ENCODE measurements at regions not wholly inside any gene's neighbourhood (a gene's known extent, or its start where the extent isn't known, plus 50 kb on each side); places are given as distances from the start of the nearest gene placed in this dataset.
"Not testable (repeated sequence)": the region's sequence is repeated elsewhere in the genome, so short reads cannot be mapped to it uniquely, and the experiment has no call there.

DNA sequence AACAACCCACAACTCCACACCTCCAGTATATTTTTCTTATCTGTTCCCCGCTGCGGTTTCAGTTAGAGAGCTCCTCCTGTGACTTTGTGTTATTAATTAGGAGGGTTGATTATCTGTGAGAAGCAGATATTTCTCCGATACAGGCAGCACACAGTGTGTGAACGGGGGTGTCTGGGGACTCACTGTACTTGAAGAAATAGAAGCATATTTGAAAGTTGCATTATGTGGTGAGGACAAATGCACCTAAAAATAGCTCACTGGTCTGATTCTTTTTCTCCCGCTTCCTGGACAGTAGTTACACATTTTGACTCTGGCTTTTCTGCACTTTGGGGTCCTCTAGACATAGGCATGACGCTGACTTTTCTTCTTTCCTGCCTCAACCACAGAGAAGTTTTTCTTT lies 277.7 kb downstream of the VRK1 start:
- DNase-seq: no peak

DNA sequence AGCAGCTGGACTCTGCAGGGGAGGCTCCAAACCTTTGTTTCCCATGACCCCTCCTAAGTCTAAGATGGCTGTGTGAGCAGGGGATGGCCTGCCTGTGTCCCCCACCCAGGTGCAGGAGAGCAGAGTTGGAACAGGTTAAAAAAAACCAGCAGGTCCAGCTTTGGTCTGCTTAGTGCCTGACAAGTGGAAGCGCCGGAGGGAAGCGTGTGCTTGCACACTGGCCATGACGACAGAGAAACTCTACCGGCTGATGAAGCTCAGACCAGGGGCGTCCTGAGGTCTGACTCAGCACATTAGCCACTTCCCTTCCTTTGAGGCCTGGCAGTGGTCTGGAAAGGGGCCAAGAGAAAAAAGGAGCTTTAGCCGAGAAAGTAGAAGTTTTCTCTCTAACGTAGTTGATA lies 280.1 kb downstream of the VRK1 start:
- DNase-seq: no peak

DNA sequence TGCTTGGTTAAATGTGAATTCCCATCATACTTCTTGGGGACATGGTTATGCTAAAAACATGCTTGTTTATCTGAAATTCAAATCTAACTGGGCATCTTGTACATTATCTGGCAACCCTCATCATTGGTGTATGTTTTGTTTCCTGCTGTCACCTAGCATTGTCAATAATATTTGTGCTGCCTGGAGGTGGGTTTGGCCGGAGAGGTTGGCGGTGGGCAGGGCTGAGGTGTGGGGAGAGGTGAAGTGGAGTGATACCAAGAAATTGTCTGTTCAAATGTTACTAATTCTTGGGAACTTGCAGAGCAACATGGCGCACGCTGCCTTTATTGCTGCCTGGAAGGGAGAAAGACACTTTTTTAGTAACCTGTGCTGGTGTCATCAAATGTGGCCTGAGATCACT lies 280.5 kb downstream of the VRK1 start:
- no peak for DNase-seq

DNA sequence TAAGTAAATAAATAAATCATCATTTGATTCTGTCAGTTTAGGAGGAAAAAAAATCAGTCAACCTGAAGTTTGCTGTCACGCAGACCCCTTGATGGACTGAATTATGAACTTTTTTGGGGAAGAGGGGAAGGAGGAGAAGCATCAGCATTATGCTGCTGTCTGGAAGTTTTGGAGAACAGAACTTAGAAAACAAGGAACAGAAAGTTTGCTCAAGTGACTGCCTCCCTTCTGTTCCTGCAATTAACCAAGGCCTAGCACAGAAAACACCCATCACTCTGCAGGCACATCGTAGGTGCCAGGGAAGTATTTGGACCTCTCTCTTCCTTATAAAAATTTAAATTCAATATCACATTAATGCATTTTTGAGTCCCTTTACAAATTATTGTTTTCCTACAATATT lies 283.8 kb downstream of the VRK1 start:
- DNase-seq: no peak

DNA sequence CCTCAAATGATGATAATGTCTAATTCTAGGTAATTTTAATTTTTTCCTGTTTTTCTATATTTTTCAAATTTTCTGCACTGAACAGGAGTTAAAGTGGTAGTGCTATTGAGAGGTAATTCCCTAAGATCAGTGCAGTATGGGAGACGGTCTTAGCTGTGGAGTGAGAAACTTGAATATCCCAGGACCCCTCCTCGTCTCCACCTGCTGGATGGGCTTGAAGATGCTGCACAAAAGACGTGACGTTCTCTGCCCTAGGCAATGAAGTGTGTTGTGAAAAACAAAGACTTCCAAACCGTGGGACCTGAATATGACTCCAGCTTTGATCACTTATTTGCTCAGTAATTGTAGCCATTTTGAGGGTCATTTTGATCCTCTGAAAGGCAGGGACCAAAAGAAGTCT lies 298.1 kb downstream of the VRK1 start:
- no peak for DNase-seq

DNA sequence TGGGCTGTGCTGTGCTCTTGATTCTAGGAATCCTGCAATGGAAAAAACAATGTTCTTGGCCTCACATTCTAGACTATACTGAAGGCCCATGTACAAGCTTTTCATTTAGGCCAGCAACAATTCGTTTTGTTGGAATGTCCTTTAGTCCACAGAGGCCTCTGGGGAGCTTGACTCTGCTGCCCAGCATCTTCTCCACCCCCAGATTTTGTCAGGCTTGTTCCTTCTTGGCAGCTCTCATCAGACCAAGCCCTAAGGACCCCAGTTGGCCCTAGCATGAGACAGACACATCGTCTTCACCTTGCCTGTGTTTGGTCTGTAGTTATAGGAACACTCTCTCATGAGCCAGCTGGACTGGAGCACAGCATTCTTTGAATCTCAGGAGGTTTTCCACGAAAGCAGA lies 300.1 kb downstream of the VRK1 start:
- DNase-seq: no peak

DNA sequence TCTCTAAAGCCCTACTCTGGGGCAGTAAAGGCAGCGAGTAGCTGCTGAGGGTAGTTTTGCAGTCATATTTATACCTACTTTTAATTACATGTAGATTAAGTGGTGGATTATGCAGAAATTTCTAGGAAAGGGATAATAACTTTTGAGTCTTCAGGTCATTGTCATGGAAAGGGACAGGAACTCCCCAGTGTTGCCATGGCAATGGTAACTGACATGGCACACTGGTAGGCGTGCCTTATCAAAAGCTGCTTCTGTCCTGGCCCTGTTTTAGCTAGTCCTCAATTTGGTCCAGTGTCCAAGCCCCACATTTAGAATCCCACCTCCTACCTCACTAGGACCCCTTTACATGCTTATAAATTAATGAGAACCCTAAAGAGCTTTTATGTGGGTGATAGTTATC lies 303.1 kb downstream of the VRK1 start:
- DNase-seq: no peak

DNA sequence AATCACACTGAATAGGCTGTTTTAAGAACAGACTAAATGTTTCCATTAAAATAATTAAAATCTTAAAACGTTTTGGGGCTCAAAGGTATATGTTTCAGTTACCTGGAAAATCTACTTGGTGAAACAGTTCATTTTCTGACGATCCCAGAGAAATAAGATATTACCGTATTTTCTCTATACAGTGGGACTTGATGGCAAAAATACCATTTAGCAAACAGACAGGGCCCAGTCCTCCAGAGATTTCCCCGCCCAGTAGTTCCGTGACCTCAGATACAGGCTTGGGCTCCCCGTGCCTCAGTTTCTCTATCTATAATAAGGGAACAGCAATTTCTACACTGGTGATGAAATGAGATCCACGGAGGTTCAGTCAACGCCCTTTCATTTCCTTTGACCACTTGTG lies 304.4 kb downstream of the VRK1 start:
- DNase-seq: no peak

DNA sequence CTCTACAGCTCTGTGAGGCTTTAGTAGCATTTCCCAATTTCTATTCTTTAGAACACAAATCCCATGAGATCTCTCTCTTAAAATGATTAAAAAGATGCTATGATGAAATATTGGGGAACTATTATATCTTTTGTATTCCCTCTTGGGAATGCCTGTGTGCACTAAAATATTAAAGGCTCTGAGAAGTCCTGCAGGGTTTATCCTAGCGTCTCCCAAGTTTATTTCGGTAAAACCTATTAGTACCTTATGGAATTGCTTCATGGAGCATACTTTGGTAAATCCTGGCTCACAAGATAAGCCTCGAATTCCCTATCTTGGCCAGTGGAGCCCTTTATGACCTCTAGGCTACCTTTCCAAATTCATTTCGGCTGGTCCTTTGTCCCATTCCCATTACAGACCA lies 306.8 kb downstream of the VRK1 start:
- no peak for DNase-seq

DNA sequence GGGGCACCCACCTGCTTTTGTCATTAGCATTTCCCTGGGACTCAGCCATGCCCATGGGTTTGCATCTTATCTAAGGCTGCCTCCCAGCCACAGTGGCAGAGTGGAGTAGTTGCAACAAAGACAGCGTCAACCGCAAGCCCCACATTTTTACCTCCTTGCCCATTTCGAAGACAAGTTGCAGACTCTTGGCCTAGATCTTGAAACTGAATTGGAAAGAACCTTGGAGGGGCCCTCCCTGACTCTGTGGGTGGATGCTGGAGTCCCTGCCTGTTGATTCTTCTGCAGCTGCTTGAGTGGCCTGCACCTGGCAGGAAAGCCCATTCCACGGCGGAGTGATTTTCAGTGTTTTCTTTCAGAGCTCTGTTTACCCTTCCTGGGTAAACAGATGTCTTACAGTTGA lies 309.0 kb downstream of the VRK1 start:
- DNase-seq: no peak

DNA sequence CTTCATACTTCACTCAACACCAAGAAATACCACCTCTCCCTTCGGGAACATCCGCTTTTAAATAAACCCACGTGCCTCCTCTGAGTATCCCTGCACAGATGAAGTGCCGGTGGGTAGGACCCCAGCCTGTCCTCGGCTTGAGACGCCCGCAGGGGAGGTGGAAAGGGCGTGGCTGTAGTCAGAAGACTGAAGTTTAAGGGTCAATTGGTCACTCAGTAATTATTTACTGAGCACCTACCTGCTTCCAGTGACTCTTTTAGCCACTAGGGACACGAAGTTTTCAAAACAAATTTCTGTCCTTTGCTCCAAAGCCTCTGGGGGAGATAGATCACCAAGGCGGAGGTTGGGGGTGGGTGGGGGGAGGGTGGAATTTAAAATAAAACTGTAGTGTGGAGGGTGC lies 309.4 kb downstream of the VRK1 start:
- DNase-seq: no peak

DNA sequence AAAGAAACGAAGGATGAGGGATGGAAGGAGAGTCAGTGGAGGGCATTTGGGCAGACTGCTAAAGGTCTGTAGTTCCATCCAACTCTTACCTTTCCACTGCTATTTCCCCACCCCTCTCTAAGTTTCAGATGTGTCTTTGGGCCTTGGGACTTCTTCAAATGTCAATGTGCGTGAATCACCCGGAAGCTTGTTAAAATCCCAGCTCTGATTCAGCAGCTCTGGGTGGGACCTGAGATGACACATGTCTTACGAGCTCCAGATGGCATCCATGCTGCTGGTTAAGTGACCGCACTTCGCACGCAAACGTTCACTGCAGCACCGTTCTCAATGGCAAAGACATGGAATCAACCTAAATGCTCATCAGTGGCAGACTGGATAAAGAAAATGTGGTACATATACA lies 309.9 kb downstream of the VRK1 start:
- DNase-seq: no peak

DNA sequence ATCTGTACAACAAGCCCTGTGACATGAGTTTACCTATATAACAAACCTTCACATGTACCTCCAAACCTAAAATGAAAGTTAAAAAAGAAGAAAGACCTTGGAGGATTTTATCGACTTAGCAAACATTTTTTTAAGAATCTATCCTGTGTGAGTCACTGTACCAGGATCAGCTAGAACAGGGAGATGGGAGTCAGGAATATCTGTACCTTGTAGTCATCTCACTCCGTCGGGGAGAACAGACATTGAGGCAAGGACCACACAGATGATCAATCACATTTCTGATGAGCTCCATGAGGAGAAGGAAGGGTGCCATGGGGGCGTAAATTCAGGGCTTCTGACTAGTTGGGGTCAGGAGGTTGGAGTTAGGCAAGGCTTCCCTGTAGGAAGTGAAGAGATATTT lies 310.6 kb downstream of the VRK1 start:
- DNase-seq: no peak

DNA sequence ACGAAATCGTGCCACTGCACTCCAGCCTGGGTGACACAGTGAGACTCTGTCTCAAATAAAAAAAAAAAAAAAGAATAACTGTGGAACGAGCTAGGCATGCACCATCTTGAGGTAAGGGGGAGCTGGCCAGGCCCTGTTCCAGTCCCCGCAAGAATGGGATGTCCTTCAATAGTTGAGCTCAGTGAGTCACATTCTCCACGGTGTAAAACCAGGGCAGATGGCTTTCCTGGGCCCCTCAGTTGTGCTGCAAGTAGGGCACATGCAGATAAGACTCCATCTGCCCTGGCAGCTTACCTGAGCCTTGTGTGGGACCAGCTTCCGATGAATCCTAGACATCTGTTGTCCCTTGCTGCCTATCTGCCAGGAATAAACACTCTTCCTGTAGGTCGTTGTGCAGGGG lies 312.1 kb downstream of the VRK1 start:
- no peak for DNase-seq

DNA sequence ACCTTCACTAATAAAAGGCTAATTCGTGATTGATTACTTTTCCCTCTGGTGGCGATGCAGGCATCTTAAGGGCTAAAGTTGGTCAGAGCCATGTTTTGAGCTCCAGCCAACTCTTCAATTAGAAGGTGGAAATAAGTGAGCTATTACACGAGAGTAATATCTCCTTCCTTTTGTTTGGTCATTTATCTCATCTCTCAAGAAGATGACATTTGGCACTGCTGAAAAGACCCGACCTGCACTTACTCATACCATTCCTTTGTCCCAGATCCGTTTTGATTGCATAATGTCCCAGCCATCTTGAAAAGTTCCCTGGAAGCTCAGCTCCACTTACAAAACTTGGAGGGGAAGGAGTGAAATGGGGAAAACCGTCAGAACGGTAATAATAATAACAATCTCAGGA lies 316.2 kb downstream of the VRK1 start:
- DNase-seq: no peak

DNA sequence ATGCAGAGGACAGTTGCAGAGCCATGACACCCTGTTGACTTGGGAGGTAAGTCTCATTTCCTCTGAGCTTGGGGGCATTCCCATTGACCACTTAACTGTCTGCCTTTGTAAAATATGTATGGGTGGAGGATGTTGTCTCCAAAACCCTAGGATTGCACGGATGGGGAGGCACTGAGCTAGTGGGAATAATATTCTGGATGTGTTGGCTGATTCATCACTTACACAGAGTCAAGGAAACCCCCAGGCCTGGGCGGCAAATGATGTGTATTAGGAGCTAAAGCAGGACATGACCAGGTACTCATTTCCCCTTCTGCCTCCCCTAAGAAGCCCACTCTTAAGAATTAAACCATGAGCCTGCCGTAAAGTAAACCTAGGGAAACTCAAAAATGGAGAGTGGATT lies 319.4 kb downstream of the VRK1 start:
- DNase-seq: no peak

DNA sequence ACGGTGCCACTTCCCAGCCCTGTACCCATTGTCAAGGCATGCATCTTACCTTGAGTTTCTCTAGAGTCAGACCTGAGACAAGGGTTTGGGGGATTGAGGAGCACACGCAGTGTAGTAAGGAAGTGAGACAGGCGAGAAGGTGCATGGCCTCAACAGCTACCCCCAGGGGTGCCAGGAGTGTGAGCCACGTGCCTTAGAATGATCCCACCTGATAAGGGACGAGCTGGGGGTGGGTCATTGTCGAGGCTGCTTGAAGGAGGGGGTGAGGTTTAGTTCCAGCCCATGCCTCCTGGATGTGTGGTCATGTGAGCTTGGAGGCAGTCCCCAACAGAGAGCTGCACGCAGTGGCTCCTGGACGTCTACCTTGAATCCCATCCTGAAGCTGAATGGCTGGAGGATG lies 320.5 kb downstream of the VRK1 start:
- no peak for DNase-seq

DNA sequence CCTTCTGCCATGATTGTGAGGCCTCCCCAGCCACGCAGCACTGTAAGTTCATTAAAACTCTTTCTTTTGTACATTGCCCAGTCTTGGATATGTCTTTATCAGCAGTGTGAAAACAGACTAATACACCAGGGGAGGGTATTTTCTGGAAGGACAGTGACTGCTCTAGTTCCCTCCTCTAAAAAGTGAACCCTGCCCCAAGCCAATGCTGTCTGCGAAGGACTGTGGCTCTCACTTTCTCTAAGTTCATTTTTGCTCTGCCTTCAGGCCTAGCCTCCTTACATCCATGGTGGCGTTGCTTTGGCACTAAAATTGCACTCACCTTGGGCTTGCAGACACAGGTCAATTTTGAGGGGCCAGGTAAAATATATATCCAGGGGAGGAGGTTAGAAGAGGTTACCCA lies 323.0 kb downstream of the VRK1 start:
- DNase-seq: no peak

DNA sequence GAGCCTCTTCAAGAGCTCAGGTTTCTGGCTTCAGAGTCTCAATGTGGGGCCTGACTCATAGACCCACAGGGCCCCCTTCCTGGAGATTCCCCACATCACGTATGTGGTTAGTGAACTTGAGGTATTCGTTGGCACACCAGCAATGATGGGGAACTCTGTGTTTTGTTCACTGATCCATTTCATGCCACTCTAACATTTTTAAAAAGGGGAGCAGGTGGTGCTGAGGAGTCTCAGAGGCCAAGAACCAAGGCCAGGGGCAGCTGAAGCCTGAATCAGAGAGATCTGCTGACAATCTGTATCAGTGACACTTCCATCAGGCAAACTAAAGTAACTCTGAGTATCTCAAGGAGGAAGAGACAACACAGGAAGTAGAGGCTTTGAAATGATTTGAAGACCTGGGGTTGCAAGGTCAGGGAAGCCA lies 323.4 kb downstream of the VRK1 start:
- DNase-seq: no peak

DNA sequence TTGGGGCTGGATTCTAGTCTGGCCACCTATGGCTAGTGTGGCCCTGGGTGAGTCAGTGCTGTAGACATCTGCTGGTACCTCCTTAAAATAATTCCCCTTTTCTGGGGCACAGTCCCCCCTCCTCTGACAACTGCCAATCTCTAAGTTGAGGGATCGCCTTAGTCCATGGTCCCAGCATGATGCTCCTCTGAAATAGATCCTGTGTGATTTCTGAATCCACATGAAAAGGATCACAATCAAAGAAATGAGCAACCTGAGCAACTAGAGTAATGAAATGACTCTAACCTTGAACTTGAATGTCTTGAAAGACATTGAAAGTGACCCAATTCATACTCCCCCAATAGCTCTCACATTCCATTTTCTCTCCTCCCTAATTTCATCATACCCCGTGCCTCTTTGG lies 332.5 kb downstream of the VRK1 start:
- no peak for DNase-seq

DNA sequence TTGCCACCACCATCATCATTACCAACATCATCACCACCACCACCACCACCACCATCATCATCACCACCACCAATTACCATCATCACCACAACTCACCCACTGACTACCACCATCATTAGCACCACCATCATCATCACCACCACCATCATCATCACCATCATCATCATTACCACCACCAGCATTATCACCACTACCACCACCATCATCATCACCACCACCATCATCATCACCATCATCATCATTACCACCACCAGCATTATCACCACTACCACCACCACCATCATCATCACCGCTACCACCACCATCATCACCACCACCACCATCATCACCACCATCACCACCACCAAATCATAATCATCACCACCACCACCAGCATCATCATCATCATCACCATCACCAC lies 338.7 kb downstream of the VRK1 start:
- DNase-seq: not testable (repeated sequence)

DNA sequence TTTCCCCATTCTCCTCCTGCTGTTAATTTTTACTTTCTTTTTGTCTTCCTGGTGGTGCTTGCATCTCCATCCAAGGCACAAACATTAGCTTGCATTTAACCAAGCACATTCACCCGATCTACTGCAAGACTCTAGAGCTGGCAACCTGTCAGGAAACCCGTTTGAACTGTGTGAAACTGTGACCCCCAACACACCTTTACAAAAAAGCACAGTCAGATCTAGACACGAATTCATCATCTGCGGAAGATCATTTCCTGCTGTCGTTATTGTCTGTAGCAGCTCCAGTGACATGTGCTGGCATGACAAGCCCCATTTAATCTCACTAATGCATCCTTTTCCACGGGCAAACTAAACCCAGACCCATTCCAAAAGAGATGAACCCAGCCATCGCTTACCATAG lies 340.5 kb downstream of the VRK1 start:
- no peak for DNase-seq

DNA sequence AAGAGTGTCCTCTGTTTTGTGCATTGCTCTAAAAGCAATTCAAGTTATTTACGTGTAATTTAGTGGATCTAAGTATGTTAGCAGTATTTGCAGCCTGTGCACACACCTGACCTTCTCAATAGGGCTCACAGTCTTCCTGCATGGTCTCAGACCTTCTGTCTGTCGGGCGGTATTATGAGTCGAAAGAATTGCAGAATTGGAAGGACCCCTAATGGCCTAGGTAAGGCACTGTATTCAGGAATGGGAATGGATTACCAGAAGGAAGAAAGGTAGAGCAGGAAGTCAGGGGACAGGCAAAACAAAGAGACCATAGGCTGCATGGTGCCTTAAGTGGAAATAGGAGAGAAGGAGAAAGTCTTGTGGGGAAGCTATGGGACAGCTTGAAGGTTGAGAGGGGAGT lies 341.6 kb downstream of the VRK1 start:
- DNase-seq: no peak

DNA sequence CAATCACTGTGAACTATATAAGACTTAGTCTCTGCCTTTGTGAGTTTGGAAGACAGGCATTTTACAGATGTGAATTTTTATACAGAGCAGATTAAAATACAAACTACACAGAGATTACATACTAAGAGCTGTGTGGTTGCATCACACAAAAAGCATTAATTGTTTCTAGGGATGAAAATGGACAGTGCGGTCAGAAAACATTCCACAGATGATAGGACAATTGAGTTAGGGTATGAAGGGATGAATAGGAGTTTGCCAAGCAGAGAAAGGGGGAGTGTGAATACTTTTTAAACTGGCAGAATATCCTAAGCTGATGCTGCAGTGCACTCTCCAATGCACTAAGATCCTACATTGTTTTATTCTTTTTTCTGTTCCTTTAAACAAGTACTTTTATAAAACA lies 345.8 kb downstream of the VRK1 start:
- DNase-seq: no peak

DNA sequence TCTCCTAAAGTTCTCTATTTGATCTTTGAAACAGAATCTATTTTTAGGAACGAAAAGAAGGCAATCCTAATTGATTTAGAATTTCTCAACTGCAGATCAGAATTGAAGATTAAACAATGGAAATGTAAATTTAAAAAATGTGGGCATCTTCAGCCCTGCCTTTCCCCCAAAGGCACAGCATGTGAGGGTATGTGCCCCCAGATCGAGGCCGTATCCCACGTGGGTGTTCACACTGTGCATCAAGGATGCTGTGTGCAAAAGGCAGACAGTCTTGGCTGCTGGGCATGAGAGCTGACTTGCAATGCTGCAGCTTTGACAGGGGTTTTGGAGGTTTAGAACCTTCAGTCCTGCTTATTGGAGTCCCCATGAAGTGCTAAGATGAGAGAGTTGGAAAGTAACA lies 346.3 kb downstream of the VRK1 start:
- DNase-seq: no peak

DNA sequence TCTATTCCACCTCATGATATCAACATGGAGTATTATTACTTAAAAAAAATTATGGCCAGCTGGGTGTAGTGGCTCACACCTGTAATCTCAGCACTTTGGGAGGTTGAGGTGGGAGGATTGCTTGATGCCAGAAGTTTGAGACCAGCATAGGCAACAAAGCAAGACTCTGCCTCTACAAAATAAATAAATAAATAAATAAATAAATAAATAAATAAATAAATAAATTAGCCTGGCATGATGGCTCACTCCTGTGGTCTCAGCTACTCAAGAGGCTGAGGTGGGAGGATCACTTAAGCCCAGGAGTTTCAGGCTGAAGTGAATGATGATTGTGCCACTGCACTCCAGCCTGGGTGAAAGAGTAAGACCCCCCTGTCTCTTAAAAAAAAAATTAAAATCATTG lies 350.8 kb downstream of the VRK1 start:
- DNase-seq: not testable (repeated sequence)
